Left ventricle myocardium inferior (tissue), 1 donor: ENCODE measurements at regions not wholly inside any gene's neighbourhood (a gene's known extent, or its start where the extent isn't known, plus 50 kb on each side); places are given as distances from the start of the nearest gene placed in this dataset.

Source experiments
- DNase-seq: peaks from one replicate; pipeline ENCODE4 v3.0.0-alpha.2; 2020
- H3K27ac ChIP-seq: fragments of 200-600 bp; replicated peaks from 2 replicates; pipeline ENCODE4 v1.8.0; 2021
- H3K27me3 ChIP-seq: fragments of 200-600 bp; 2 replicates; pipeline ENCODE4 v1.8.0; 2021; ENCODE audit warnings: low read depth
- H3K36me3 ChIP-seq: fragments of 200-600 bp; 2 replicates; pipeline ENCODE4 v1.8.0; 2021
- H3K4me1 ChIP-seq: fragments of 200-600 bp; 2 replicates; pipeline ENCODE4 v1.8.0; 2021
- H3K4me3 ChIP-seq: fragments of 200-600 bp; 2 replicates; pipeline ENCODE4 v1.8.0; 2021; ENCODE audit warnings: mild to moderate bottlenecking, moderate library complexity
- H3K9me3 ChIP-seq: fragments of 200-600 bp; replicated peaks from 2 replicates; pipeline ENCODE4 v1.8.0; 2021
- intact Hi-C: fragments of 100-400 bp; cut with micrococcal nuclease; formaldehyde crosslinking; loops from one replicate; pipeline ENCODE4 v1.11.0; 2022
- TF ChIP-seq, protein P1 (sequence below): fragments of 200-600 bp; IDR thresholded peaks from 2 replicates; pipeline ENCODE4 v1.8.0; 2021; ENCODE audit warnings: antibody characterized with exemption, mild to moderate bottlenecking, borderline replicate concordance
- donor health status: DM: no; HTN: yes; CAD: no; lungs with severe emphysema.

DNA sequence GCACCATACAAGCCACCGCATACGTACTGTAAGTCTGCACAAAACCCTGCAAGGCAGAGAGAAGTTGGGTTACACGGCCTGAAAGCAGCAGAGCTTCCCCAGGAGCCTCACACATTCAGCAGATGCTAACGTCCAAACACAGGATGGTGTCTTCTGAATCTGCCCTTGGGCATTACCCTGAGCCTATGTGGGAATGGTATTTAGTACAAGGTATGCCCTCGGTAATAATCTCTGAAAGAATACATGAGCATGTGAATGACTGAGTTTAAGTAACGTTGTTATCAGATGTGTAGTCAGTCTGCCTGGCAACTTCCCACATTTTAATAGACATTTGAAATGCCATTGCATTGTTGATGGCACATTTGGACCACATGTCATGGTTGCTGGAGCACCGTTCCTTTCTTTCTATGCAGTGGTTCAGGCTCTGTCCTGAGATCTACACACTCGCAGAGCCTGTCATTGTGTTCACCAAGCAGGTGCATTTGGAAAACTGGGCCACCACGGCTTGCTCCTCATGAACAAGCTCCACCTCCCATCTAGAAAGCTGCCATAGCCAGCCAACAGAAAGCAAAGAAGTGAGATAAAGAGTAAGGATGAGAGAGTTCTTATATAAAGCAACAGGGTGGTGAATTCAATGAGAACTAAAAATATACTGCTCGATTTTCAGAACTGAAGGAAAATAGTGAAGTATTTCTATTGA lies 136.5 kb upstream of the GGTLC1 start:
- H3K4me3 ChIP-seq: no peak overlapping the region
- intact Hi-C loops: no loop called here
- peaks cover 8% of the 10 kb centered on the region for H3K9me3 ChIP-seq
- TF ChIP-seq, protein P1, sequence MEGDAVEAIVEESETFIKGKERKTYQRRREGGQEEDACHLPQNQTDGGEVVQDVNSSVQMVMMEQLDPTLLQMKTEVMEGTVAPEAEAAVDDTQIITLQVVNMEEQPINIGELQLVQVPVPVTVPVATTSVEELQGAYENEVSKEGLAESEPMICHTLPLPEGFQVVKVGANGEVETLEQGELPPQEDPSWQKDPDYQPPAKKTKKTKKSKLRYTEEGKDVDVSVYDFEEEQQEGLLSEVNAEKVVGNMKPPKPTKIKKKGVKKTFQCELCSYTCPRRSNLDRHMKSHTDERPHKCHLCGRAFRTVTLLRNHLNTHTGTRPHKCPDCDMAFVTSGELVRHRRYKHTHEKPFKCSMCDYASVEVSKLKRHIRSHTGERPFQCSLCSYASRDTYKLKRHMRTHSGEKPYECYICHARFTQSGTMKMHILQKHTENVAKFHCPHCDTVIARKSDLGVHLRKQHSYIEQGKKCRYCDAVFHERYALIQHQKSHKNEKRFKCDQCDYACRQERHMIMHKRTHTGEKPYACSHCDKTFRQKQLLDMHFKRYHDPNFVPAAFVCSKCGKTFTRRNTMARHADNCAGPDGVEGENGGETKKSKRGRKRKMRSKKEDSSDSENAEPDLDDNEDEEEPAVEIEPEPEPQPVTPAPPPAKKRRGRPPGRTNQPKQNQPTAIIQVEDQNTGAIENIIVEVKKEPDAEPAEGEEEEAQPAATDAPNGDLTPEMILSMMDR: no peak
- H3K27ac ChIP-seq: no peak overlapping the region
- H3K4me1 ChIP-seq: no peaks in the 10 kb centered on the region
- peaks cover 50% of the 10 kb centered on the region for H3K27me3 ChIP-seq
- DNase-seq: no peak
- no peaks in the 10 kb centered on the region for H3K36me3 ChIP-seq

DNA sequence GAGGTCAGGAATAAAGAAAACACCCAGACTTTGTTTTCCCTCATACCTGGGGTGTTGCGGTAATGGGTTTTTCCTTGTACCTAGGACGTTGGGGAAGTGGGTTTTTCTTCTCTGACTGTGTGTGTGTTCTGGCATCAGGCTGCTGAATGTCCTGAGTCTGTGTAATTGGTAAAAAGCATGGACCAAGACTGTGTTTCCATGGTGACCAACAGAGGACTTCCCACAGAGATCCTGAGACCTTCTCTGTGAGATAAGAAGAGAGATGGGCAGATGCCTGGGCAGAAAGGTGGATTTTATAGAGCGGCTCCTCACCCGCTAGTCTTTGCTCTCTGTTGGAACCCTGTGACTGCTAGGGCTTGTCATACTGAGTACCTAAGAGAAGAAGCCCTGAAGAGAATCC lies 135.4 kb upstream of the GGTLC1 start:
- TF ChIP-seq, protein P1: no peak
- no peak for DNase-seq
- Histone ChIP-seq H3K36me3 (no peaks in the 10 kb centered on the region), H3K27me3 (peaks cover 58% of the 10 kb centered on the region), H3K4me3 (no peak overlapping the region), H3K4me1 (no peaks in the 10 kb centered on the region), H3K27ac (no peak overlapping the region), H3K9me3 (peaks cover 8% of the 10 kb centered on the region)
- intact Hi-C loops: no loop called here

DNA sequence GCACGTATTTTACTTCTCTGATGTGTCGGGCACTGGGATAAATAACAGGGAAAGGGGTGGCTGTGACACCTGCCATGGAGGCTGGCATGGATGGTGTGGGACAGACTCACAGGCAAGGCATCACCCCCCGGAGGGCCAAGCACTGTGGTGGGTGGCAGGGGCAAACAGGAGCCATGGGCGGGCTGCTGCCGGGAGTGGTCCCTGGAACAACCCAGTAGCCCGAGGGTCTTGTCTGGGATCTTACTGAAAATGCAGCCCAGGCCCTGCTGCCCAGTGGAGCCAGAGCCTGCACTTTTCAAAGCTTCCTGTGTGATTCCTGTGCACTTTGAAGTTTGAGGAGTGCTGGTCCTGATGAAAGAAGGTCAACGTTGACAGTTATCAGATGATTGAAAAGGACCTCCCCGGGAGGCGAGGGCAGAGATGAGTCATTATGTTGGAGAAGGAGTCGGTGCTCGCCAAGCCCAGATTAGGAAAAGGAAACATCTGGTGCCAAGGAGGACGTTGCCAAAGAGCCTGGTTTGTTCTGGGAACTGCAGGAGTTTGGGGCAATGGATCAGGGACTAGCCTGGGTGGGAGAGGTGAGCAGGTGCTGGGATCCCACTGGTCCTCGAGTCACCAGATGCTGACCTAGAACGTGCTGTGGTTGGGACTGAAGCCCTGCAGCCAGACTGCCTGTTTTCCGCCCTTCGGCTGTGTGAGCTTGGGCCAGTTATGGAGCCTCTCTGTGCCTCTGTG lies 130.0 kb upstream of the GGTLC1 start:
- H3K27ac ChIP-seq: no peak overlapping the region
- intact Hi-C loops: no loop called here
- no peak overlapping the region for H3K4me3 ChIP-seq
- no peak for DNase-seq
- TF ChIP-seq, protein P1: no peak
- no peaks in the 10 kb centered on the region for H3K36me3 ChIP-seq
- peaks cover 4% of the 10 kb centered on the region for H3K4me1 ChIP-seq
- peaks cover 81% of the 10 kb centered on the region for H3K27me3 ChIP-seq
- no peaks in the 10 kb centered on the region for H3K9me3 ChIP-seq

DNA sequence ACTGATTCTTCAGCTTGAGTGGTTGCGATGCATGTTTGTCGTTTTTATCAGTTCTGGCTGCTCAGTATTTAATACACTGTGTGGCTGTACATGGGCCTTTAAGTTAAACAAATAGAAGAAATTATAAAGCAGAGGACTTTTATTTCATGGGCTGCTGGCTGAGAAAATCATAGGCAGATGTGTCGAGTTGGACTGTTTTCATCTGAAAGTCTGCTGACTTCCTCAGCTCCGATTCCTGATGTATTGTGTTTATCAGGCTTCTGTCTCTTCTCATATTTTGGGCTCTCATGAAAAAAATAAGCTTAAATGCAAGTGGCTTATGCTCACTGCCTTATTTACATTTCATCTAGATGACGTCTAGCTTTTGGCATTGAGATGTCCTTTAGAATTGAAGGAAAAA lies 129.5 kb upstream of the GGTLC1 start:
- Histone ChIP-seq H3K9me3 (no peaks in the 10 kb centered on the region), H3K4me1 (peaks cover 4% of the 10 kb centered on the region), H3K27ac (no peak overlapping the region), H3K27me3 (peaks cover 76% of the 10 kb centered on the region), H3K4me3 (no peak overlapping the region), H3K36me3 (no peaks in the 10 kb centered on the region)
- intact Hi-C loops: no loop called here
- DNase-seq: no peak
- TF ChIP-seq, protein P1: no peak

DNA sequence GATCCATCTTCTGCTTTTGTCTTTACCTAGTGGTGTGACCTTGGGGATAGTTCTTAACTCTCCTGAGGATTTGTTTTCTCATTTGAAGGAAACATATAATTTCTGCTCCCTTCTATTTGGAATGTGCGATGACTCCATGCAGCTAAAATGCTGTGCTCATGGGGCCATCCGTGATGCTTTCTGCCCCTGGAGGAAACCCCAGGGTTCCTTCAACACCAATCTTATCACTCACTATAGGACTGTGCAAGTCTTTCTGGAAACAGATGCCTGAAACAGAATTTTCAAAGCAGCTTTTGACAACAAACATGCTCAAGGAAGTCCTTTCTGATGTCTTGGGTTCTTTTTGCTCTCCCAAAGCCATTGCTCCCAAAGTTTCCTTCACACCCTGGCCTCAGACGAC lies 128.8 kb upstream of the GGTLC1 start:
- intact Hi-C loops: no loop called here
- Histone ChIP-seq H3K4me3 (no peak overlapping the region), H3K4me1 (peaks cover 4% of the 10 kb centered on the region), H3K9me3 (no peaks in the 10 kb centered on the region), H3K27ac (no peak overlapping the region), H3K27me3 (peaks cover 82% of the 10 kb centered on the region), H3K36me3 (no peaks in the 10 kb centered on the region)
- TF ChIP-seq, protein P1: no peak
- DNase-seq: no peak
